GM12875 (cell line): ENCODE measurements at regions not wholly inside any gene's neighbourhood (a gene's known extent, or its start where the extent isn't known, plus 50 kb on each side); places are given as distances from the start of the nearest gene placed in this dataset.

ENCODE experiments used
- H3K4me3 ChIP-seq: one replicate; pipeline ENCODE4 v1.5.1; 2011; ENCODE audit warnings: low read depth, low read length, control low read depth
- TF ChIP-seq, protein P1 (sequence below): IDR thresholded peaks from 2 replicates; pipeline ENCODE4 v1.5.1; 2011; ENCODE audit warnings: low read depth, mild to moderate bottlenecking, control low read depth, inconsistent platforms, low read length, moderate library complexity, borderline replicate concordance; ENCODE audit not compliant: insufficient read depth

DNA sequence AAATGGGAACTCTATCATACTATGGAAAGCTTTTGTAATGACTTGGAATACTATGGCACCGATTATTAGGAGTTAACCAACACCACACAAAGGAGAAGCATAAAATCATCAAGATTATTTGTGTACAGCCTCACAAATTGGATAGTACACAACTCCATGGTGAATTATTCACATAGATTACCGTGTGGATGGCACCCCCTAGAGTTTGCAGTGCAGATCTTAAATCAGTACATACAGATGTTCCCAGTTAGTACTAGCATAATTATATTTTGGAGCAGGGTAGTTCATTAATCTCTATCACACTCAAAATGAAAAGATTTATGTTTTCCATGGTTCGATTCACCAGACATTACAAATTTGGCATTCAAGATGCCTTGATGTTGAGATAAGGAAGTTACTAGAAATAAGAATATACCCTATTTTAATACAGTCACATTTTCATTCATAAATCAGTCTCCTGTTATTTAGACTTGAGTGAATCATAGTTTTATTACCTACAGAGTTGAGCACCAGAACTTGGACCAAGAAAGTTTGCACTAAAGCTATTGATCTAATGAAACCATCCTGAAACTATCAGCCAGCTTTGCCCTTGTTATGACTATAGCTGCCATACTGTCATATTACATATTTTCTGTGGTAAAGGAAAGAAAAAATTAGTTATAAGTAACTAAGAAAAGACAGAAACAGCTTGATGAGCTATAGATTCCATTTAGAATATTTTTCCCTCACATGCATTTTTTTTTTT is 531.8 kb downstream of the GLUD2 start:
- TF ChIP-seq, protein P1, sequence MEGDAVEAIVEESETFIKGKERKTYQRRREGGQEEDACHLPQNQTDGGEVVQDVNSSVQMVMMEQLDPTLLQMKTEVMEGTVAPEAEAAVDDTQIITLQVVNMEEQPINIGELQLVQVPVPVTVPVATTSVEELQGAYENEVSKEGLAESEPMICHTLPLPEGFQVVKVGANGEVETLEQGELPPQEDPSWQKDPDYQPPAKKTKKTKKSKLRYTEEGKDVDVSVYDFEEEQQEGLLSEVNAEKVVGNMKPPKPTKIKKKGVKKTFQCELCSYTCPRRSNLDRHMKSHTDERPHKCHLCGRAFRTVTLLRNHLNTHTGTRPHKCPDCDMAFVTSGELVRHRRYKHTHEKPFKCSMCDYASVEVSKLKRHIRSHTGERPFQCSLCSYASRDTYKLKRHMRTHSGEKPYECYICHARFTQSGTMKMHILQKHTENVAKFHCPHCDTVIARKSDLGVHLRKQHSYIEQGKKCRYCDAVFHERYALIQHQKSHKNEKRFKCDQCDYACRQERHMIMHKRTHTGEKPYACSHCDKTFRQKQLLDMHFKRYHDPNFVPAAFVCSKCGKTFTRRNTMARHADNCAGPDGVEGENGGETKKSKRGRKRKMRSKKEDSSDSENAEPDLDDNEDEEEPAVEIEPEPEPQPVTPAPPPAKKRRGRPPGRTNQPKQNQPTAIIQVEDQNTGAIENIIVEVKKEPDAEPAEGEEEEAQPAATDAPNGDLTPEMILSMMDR = no peak
- no peak overlapping the region for H3K4me3 ChIP-seq

DNA sequence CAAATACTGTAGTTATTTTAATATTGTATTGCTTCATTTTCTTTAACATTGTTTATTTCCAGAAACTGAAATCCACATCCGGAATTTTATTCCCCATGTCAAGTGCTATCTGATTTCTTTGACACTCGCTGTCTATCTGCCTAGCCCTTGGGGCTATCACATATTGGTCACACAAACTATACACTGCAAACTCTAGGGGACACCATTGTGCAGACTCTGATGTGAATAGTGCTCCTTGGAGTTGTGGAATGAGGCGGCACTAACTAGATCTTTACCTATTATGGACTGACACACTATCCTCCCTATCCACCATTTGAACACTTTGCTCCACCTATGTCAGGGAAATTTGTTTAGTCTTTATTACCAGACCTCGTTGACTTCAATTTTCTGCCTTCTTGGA is 534.5 kb downstream of the GLUD2 start:
- H3K4me3 ChIP-seq = no peak overlapping the region
- TF ChIP-seq, protein P1 = no peak

DNA sequence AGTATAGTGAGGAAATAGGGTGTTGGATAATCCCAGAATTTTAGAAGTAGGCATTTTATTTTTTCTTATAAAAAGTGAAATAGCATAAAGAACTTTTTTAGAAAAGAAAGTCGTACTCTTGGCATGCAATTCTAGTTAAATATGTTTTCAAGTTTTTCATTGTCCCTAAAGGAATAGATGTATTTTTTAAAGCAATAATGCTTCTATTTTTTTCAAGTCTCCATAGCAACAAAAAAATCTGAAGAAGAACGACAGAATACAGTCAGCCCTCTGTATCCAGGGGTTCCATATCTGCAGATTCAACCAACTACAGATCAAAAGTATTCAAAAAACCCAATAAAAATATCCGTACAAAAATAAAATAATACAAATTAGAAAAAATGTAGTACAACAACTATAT is 538.2 kb downstream of the GLUD2 start:
- H3K4me3 ChIP-seq = no peak overlapping the region
- TF ChIP-seq, protein P1 = no peak

DNA sequence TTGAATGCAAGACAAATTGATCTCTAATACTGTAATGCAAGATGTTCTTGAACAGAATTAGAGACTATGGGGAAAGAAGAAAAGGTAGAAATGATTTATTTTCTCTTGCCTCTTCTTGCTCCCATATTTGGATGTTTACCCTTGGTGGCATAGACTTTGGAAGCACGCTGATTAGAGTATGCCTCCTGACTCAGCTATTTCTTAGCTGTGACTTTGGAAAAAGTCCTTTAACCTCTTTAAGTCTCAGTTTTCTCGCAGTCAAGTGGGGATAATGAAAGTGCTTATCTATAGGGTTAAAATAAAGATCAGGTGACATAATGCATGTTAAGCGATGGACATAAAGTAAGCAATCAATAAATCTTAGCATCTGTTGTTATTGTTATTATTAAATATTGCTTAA is 545.5 kb downstream of the GLUD2 start:
- TF ChIP-seq, protein P1 = no peak
- H3K4me3 ChIP-seq = no peak overlapping the region

DNA sequence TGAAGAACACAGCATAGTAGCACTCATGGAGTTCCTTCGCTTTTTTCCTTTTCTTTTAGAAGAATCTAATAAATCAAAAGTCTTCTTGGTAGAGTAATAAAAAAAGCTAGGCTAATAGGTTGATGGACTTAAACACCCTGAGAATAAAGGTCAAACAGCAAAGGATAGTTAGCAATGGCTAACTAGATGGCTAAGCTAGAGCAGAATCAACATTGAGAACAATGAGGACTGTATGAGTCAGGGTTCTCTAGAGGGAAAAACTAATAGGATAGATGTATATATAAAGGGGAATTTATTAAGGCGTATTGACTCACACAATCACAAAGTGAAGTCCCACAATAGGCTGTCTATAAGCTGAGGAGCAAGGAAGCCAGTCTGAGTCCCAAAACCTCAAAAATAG is 550.9 kb downstream of the GLUD2 start:
- TF ChIP-seq, protein P1 = no peak
- no peak overlapping the region for H3K4me3 ChIP-seq

DNA sequence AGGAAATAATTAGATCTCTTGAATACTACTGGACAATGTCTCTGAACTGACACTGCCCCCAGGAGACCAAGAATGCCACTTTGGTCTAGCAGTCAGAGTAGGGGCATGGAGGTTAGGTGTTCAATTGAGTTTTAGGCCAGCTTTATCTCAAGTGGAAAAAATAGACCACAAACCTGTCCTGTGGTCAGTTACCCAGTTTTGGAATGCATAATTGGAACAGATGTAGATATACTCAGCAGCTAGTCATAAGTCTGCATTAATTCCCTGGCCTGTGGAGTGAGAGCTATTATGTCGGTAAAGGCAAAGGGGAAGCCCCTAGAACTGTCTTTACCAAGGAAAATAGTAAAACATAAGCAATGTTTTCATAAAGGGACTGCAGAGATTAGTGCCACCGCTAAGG is 587.7 kb downstream of the GLUD2 start:
- H3K4me3 ChIP-seq = no peak overlapping the region
- TF ChIP-seq, protein P1 = no peak

DNA sequence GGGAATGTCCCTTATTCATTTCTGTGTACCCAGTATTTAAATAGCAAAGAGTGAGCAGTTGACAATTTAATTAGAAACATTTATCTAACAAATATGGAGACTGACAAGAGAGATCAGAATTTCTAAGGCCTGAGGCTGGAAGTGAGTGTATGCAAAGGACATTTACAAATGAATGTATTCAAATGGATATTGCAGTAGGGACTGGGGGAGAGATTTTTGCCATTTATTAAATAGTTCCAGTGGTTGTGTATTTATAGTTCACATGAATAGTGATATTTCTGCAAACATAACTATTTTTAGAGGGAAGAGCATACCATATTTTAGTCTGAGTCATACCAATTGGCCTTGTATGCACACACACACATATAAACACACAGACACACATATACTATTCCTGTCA is 592.4 kb downstream of the GLUD2 start:
- TF ChIP-seq, protein P1 = no peak
- H3K4me3 ChIP-seq = no peak overlapping the region
